ENCODE measurements at regions not wholly inside any gene's neighbourhood (a gene's known extent, or its start where the extent isn't known, plus 50 kb on each side); places are given as distances from the start of the nearest gene placed in this dataset.

DNA sequence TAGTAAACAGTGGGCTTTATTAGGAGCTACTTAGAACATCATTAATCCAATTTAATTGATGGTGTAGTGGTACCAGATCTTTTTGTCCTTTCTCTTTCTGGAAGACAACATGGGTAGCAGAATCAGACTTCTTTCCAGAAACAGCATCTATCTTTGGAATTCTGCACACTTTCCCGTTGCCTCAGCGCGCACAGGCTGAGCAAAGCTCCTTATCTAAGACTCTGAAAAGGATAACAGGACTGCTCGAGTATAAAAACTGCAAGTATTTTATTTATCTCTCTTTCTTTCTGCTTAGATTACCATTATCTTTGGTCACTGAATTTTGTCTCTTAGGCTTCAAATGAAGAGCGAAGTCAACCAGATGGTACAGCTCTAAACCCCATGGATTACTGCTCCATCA, 191.7 kb downstream of the DHX15 start:
- TF ChIP-seq ZNF8 (CRISPR knock-in tag; IDR thresholded peaks at IDR 0.05): no peak
- TF ChIP-seq, protein P1, sequence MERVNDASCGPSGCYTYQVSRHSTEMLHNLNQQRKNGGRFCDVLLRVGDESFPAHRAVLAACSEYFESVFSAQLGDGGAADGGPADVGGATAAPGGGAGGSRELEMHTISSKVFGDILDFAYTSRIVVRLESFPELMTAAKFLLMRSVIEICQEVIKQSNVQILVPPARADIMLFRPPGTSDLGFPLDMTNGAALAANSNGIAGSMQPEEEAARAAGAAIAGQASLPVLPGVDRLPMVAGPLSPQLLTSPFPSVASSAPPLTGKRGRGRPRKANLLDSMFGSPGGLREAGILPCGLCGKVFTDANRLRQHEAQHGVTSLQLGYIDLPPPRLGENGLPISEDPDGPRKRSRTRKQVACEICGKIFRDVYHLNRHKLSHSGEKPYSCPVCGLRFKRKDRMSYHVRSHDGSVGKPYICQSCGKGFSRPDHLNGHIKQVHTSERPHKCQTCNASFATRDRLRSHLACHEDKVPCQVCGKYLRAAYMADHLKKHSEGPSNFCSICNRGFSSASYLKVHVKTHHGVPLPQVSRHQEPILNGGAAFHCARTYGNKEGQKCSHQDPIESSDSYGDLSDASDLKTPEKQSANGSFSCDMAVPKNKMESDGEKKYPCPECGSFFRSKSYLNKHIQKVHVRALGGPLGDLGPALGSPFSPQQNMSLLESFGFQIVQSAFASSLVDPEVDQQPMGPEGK (CRISPR knock-in tag; IDR thresholded peaks at IDR 0.05; ENCODE audit: borderline replicate concordance): no peak
- TF ChIP-seq BACH2 (CRISPR knock-in tag; IDR thresholded peaks at IDR 0.05; ENCODE audit: borderline replicate concordance): no peak
- TF ChIP-seq, protein P2, sequence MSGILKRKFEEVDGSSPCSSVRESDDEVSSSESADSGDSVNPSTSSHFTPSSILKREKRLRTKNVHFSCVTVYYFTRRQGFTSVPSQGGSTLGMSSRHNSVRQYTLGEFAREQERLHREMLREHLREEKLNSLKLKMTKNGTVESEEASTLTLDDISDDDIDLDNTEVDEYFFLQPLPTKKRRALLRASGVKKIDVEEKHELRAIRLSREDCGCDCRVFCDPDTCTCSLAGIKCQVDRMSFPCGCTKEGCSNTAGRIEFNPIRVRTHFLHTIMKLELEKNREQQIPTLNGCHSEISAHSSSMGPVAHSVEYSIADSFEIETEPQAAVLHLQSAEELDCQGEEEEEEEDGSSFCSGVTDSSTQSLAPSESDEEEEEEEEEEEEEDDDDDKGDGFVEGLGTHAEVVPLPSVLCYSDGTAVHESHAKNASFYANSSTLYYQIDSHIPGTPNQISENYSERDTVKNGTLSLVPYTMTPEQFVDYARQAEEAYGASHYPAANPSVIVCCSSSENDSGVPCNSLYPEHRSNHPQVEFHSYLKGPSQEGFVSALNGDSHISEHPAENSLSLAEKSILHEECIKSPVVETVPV (CRISPR knock-in tag; IDR thresholded peaks at IDR 0.05): no peak
- no peak for TF ChIP-seq GLIS3 (CRISPR knock-in tag; IDR thresholded peaks at IDR 0.05)
- TF ChIP-seq, protein P3, sequence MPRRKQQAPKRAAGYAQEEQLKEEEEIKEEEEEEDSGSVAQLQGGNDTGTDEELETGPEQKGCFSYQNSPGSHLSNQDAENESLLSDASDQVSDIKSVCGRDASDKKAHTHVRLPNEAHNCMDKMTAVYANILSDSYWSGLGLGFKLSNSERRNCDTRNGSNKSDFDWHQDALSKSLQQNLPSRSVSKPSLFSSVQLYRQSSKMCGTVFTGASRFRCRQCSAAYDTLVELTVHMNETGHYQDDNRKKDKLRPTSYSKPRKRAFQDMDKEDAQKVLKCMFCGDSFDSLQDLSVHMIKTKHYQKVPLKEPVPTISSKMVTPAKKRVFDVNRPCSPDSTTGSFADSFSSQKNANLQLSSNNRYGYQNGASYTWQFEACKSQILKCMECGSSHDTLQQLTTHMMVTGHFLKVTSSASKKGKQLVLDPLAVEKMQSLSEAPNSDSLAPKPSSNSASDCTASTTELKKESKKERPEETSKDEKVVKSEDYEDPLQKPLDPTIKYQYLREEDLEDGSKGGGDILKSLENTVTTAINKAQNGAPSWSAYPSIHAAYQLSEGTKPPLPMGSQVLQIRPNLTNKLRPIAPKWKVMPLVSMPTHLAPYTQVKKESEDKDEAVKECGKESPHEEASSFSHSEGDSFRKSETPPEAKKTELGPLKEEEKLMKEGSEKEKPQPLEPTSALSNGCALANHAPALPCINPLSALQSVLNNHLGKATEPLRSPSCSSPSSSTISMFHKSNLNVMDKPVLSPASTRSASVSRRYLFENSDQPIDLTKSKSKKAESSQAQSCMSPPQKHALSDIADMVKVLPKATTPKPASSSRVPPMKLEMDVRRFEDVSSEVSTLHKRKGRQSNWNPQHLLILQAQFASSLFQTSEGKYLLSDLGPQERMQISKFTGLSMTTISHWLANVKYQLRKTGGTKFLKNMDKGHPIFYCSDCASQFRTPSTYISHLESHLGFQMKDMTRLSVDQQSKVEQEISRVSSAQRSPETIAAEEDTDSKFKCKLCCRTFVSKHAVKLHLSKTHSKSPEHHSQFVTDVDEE (CRISPR knock-in tag; IDR thresholded peaks at IDR 0.05): no peak
